ENCODE measurements at regions not wholly inside any gene's neighbourhood (a gene's known extent, or its start where the extent isn't known, plus 50 kb on each side); places are given as distances from the start of the nearest gene placed in this dataset.

DNA sequence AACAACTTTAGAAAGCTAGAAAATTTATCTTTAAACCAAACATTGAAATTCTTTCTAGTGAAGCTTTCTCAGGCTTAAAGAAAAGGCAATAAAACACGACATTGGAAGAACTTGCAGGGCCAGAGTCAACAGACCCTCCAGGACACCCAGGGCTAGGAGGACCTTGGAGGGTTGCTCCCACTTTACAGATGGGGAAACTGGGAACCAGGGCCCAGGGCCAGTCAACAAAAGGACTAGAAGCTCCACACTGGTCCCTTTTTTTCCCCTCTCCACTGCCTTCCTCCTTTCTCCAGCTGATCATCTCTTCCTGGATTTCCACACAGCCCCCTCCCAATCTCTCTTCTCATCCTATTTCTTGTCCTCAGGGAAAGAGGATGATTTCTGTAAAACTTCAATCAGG lies 307.7 kb upstream of the CDH5 start:
- Histone ChIP-seq H2AFZ (ENCODE audit: low read length) (no peak overlapping the region), H3K9me3 (ENCODE audit: insufficient read depth in 2 of 2, low read depth in 1 of 2, low read length in 1 of 2) (no peaks in the 10 kb centered on the region), H3K23ac (ENCODE audit: insufficient read length) (no peak overlapping the region), H3K4me3 (ENCODE audit: extremely low read depth in 1 of 4, insufficient read depth in 2 of 4, low read depth in 3 of 4, low read length in 4 of 4) (no peak overlapping the region), H3K27ac (ENCODE audit: low read depth, low read length) (no peak overlapping the region), H2BK5ac (ENCODE audit: low read depth, low read length) (no peak overlapping the region), H3K14ac (ENCODE audit: insufficient read length) (no peak overlapping the region), H3K56ac (replicated peaks; ENCODE audit: insufficient read length, low read depth, low read length) (no peak overlapping the region), H3K79me1 (ENCODE audit: low read depth, low read length) (no peaks in the 10 kb centered on the region), H4K8ac (ENCODE audit: extremely low read depth, insufficient read depth, low read length) (no peak overlapping the region), H3K27me3 (replicated peaks in 1 of 4; ENCODE audit: control insufficient read depth in 3 of 4, extremely low read depth in 1 of 4, insufficient read depth in 3 of 4, low read length in 3 of 4) (no peaks in the 10 kb centered on the region; a peak in 1 of 7 replicates), H2BK120ac (replicated peaks; ENCODE audit: low read depth, low read length) (no peak overlapping the region), H3K4ac (replicated peaks; ENCODE audit: insufficient read length, low read depth, low read length) (no peak overlapping the region), H3K23me2 (ENCODE audit: low read depth, low read length) (no peaks in the 10 kb centered on the region), H3K4me1 (replicated peaks in 1 of 4; ENCODE audit: control insufficient read depth in 3 of 4, insufficient read depth in 4 of 4, low read length in 3 of 4) (peaks cover 0 to 8% (median 3%) of the 10 kb centered on the region in 4 experiments; a peak in 3 of 7 replicates), H4K20me1 (replicated peaks in 1 of 2; ENCODE audit: control insufficient read depth in 1 of 2, insufficient read depth in 2 of 2, low read length in 2 of 2) (no peaks in the 10 kb centered on the region), H4K5ac (ENCODE audit: insufficient read length, low read depth, low read length) (no peak overlapping the region), H3K18ac (ENCODE audit: extremely low read depth, low read length) (no peak overlapping the region), H3K4me2 (ENCODE audit: insufficient read depth in 1 of 2, low read depth in 2 of 2, low read length in 2 of 2) (no peak overlapping the region), H2BK20ac (ENCODE audit: low read length) (0 out of 2 replicates have a peak overlapping the region, but pooled peaks have one; percentile 65), H2BK15ac (ENCODE audit: low read length) (no peak overlapping the region), H3K9ac (replicated peaks in 1 of 4; ENCODE audit: extremely low read depth in 1 of 4, low read depth in 3 of 4, low read length in 3 of 4) (no peak overlapping the region), H2BK12ac (ENCODE audit: low read depth, low read length) (no peak overlapping the region), H3K36me3 (ENCODE audit: control insufficient read depth in 2 of 4, insufficient read depth in 4 of 4, low read length in 3 of 4) (no peaks in the 10 kb centered on the region), H2AK5ac (ENCODE audit: low read depth, low read length) (no peak overlapping the region), H3K79me2 (ENCODE audit: control insufficient read depth in 1 of 2, insufficient read depth in 2 of 2, low read length in 2 of 2) (no peaks in the 10 kb centered on the region), H4K91ac (replicated peaks; ENCODE audit: insufficient read length, low read length) (no peak overlapping the region)
- FAIRE-seq (no peak), DNase-seq (ENCODE audit: low read depth in 1 of 2, low spot score in 2 of 2) (no peak)
- ChIA-PET CTCF (ENCODE audit: partially characterized antibody) (interaction anchor here (1.0 to 1.7 kb wide), 2 partner anchors 14 to 398 kb away, joined by 3 to 4 read pairs; no protein-coding TSS in a partner anchor), POLR2A (ENCODE audit: partially characterized antibody) (no interaction called here)
- TF ChIP-seq NRF1 (IDR thresholded peaks at IDR 0.05; ENCODE audit: low read depth, low read length) (no peak), CBX8 (IDR thresholded peaks at IDR 0.05; ENCODE audit: borderline replicate concordance, low read depth, low read length) (no peak), KDM5A (IDR thresholded peaks at IDR 0.05; ENCODE audit: low read length) (no peak), CHD1 (IDR thresholded peaks at IDR 0.05; ENCODE audit: low read depth, low read length) (no peak), RBBP5 (IDR thresholded peaks at IDR 0.05; ENCODE audit: borderline replicate concordance, low read depth, low read length) (no peak), KDM1A (IDR thresholded peaks at IDR 0.05; ENCODE audit: borderline replicate concordance, low read length) (no peak)
- TF ChIP-seq, protein P1, sequence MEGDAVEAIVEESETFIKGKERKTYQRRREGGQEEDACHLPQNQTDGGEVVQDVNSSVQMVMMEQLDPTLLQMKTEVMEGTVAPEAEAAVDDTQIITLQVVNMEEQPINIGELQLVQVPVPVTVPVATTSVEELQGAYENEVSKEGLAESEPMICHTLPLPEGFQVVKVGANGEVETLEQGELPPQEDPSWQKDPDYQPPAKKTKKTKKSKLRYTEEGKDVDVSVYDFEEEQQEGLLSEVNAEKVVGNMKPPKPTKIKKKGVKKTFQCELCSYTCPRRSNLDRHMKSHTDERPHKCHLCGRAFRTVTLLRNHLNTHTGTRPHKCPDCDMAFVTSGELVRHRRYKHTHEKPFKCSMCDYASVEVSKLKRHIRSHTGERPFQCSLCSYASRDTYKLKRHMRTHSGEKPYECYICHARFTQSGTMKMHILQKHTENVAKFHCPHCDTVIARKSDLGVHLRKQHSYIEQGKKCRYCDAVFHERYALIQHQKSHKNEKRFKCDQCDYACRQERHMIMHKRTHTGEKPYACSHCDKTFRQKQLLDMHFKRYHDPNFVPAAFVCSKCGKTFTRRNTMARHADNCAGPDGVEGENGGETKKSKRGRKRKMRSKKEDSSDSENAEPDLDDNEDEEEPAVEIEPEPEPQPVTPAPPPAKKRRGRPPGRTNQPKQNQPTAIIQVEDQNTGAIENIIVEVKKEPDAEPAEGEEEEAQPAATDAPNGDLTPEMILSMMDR (IDR thresholded peaks at IDR 0.05; ENCODE audit: control extremely low read depth in 1 of 3, insufficient read depth in 1 of 3, low read depth in 1 of 3, low read length in 3 of 3): no peak
- 89% methylated on average over 1 of the region's 1 CpG; no CpG with 5 or more reads in 1 of the 2 experiments for WGBS, 2 experiments (ENCODE audit: extremely low coverage in 1 of 2, insufficient coverage in 1 of 2, insufficient read length in 1 of 2, insufficient replicate concordance in 2 of 2, low coverage in 1 of 2, low lambda C conversion rate in 2 of 2, missing lambda C conversion rate in 1 of 2)

Data from H1 (cell line).